OCI-LY7 (cell line): ENCODE measurements at regions not wholly inside any gene's neighbourhood (a gene's known extent, or its start where the extent isn't known, plus 50 kb on each side); places are given as distances from the start of the nearest gene placed in this dataset.

ENCODE experiments used
- BruUV-seq: library from RNA; stranded (reverse); fragments of 400-500 nt; replicated peaks from 2 replicates; lab custom pipeline; 2021; lab: Mats Ljungman, UMichigan
- CTCF ChIA-PET: fragments of 300-600 bp; sonication (Branson Sonifier 250); formaldehyde crosslinking; loops from one replicate; lab custom pipeline; 2022; ENCODE audit warnings: antibody characterized with exemption; ENCODE audit not compliant: unreplicated experiment; lab: Charles Lee
- POLR2A ChIA-PET: fragments of 300-600 bp; sonication (Branson Sonifier 250); formaldehyde crosslinking; loops from one replicate; lab custom pipeline; 2022; ENCODE audit warnings: antibody characterized with exemption; lab: Charles Lee
- DNase-seq: peaks from one replicate; pipeline ENCODE4 v3.0.0-alpha.2; 2015; ENCODE audit warnings: low spot score
- H2AFZ ChIP-seq: fragments of 200-600 bp; sonication (generic), shearing (Covaris generic); 2 replicates; pipeline ENCODE4 v1.6.1; 2014; ENCODE audit warnings: mild to moderate bottlenecking, antibody characterized with exemption, low read length, moderate library complexity
- H3K27ac ChIP-seq: fragments of 200-600 bp; sonication (generic); 2 replicates; pipeline ENCODE4 v1.5.1; 2014; ENCODE audit warnings: mixed run types, low read depth, mild to moderate bottlenecking, moderate library complexity, low read length, inconsistent platforms; ENCODE audit not compliant: poor library complexity, severe bottlenecking
- H3K36me3 ChIP-seq: fragments of 200-600 bp; sonication (generic); 2 replicates; pipeline ENCODE4 v1.6.1; 2014; ENCODE audit warnings: mild to moderate bottlenecking, antibody characterized with exemption, low read length, moderate library complexity, mixed read lengths; ENCODE audit not compliant: insufficient read depth
- H3K4me1 ChIP-seq: fragments of 200-600 bp; sonication (generic); 2 replicates; pipeline ENCODE4 v1.5.1; 2014; ENCODE audit warnings: mild to moderate bottlenecking, low read length; ENCODE audit not compliant: insufficient read depth, poor library complexity, severe bottlenecking
- H3K4me2 ChIP-seq: fragments of 200-600 bp; sonication (generic); 2 replicates; pipeline ENCODE4 v1.6.1; 2014; ENCODE audit warnings: mild to moderate bottlenecking, low read length
- H3K4me3 ChIP-seq: fragments of 200-600 bp; sonication (generic); 2 replicates; pipeline ENCODE4 v1.5.1; 2014; ENCODE audit warnings: mild to moderate bottlenecking, low read depth, low read length; ENCODE audit not compliant: poor library complexity, severe bottlenecking
- H3K79me2 ChIP-seq: fragments of 200-600 bp; sonication (generic); 2 replicates; pipeline ENCODE4 v1.6.1; 2016; ENCODE audit warnings: low read depth, mild to moderate bottlenecking, low read length, moderate library complexity, mixed read lengths; ENCODE audit not compliant: insufficient read depth
- H3K9me2 ChIP-seq: fragments of 200-600 bp; sonication (generic); 2 replicates; pipeline ENCODE4 v1.6.1; 2016; ENCODE audit warnings: mild to moderate bottlenecking, low read length, mixed read lengths; ENCODE audit not compliant: insufficient read depth
- H3K9me3 ChIP-seq: fragments of 200-600 bp; sonication (generic); 2 replicates; pipeline ENCODE4 v1.6.1; 2014; ENCODE audit warnings: mild to moderate bottlenecking, mixed run types, low read length, mixed read lengths
- H4K20me1 ChIP-seq: fragments of 200-600 bp; sonication (generic); 2 replicates; pipeline ENCODE4 v1.6.1; 2014; ENCODE audit warnings: mild to moderate bottlenecking, antibody characterized with exemption, low read length, moderate library complexity, mixed read lengths; ENCODE audit not compliant: insufficient read depth
- EZH2phosphoT487 ChIP-seq: fragments of 200-600 bp; sonication (generic); IDR thresholded peaks from 2 replicates; pipeline ENCODE4 v1.6.1; 2018; ENCODE audit warnings: low read depth, borderline replicate concordance, mild to moderate bottlenecking, mixed run types, antibody characterized with exemption, low read length, moderate library complexity, mixed read lengths
- intact Hi-C: fragments of 100-400 bp; cut with micrococcal nuclease; formaldehyde crosslinking; loops from one replicate; pipeline ENCODE4 v1.10.0; 2022; ENCODE audit not compliant: unreplicated experiment
- TF ChIP-seq, protein P1 (sequence below): fragments of 200-600 bp; sonication (generic); conservative IDR thresholded peaks from 2 replicates; pipeline ENCODE4 v1.5.1; 2014; ENCODE audit warnings: mild to moderate bottlenecking, antibody characterized with exemption, low read length, moderate library complexity, mixed read lengths

DNA sequence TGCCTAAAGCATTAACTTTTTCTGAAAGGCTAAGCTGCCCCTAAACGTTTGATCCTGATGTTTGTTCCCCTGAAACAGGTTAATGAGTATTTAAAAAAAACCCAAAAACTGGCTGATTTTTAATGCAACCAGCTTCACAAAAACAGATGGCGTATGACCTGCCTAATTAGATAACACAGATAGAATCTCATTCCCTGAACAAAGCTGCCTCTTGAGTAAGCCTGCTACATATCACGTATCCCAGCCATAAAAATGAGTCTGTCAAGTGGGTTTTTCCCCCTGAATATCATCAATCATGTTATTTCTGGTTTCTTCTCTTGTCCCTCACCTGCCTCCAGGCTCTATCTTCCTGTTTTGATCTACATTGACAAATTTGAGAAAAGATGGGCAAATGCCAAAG, 154.2 kb upstream of the FAM9B start:
- H3K9me3 ChIP-seq, result no peaks in the 10 kb centered on the region
- intact Hi-C loops, result no loop called here
- H3K9me2 ChIP-seq, result no peaks in the 10 kb centered on the region
- POLR2A ChIA-PET, result no interaction called here
- H2AFZ ChIP-seq, result no peak overlapping the region
- no peaks in the 10 kb centered on the region for H3K79me2 ChIP-seq
- no peaks in the 10 kb centered on the region for H4K20me1 ChIP-seq
- no TSS peak for BruUV-seq
- no peak overlapping the region for H3K27ac ChIP-seq
- H3K4me2 ChIP-seq, result no peak overlapping the region
- no peak overlapping the region for H3K4me3 ChIP-seq
- no peaks in the 10 kb centered on the region for H3K4me1 ChIP-seq
- CTCF ChIA-PET, result no interaction called here
- DNase-seq, result no peak
- no peak for TF ChIP-seq EZH2phosphoT487
- TF ChIP-seq, protein P1, sequence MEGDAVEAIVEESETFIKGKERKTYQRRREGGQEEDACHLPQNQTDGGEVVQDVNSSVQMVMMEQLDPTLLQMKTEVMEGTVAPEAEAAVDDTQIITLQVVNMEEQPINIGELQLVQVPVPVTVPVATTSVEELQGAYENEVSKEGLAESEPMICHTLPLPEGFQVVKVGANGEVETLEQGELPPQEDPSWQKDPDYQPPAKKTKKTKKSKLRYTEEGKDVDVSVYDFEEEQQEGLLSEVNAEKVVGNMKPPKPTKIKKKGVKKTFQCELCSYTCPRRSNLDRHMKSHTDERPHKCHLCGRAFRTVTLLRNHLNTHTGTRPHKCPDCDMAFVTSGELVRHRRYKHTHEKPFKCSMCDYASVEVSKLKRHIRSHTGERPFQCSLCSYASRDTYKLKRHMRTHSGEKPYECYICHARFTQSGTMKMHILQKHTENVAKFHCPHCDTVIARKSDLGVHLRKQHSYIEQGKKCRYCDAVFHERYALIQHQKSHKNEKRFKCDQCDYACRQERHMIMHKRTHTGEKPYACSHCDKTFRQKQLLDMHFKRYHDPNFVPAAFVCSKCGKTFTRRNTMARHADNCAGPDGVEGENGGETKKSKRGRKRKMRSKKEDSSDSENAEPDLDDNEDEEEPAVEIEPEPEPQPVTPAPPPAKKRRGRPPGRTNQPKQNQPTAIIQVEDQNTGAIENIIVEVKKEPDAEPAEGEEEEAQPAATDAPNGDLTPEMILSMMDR, result no peak
- no peaks in the 10 kb centered on the region for H3K36me3 ChIP-seq

DNA sequence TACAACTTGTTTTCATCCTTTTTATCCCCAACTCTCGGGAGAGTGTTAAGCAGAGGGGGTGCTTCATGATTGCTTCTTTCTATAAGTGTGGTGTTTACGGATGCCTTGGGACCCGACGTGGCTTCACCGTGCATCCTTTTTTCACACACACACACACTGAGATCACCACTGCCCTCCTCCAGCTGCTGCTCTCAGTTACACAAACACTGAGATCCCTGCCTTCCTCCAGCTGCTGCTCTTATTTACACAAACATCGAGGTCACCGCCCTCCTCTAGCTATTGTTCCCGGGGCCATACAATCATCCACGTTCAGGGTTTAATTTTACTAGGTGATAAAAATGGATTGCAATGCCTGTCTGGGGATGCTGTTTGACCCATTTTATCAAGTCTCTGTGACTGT, 155.4 kb upstream of the FAM9B start:
- Histone ChIP-seq H4K20me1 (no peaks in the 10 kb centered on the region), H3K9me2 (no peaks in the 10 kb centered on the region), H3K4me2 (no peak overlapping the region), H3K4me1 (no peaks in the 10 kb centered on the region), H3K27ac (no peak overlapping the region), H3K4me3 (no peak overlapping the region), H3K79me2 (no peaks in the 10 kb centered on the region), H3K9me3 (no peaks in the 10 kb centered on the region), H3K36me3 (no peaks in the 10 kb centered on the region), H2AFZ (no peak overlapping the region)
- CTCF ChIA-PET, result no interaction called here
- BruUV-seq, result no TSS peak
- no peak for DNase-seq
- POLR2A ChIA-PET, result no interaction called here
- intact Hi-C loops, result no loop called here
- TF ChIP-seq EZH2phosphoT487, result no peak
- TF ChIP-seq, protein P1, result no peak

DNA sequence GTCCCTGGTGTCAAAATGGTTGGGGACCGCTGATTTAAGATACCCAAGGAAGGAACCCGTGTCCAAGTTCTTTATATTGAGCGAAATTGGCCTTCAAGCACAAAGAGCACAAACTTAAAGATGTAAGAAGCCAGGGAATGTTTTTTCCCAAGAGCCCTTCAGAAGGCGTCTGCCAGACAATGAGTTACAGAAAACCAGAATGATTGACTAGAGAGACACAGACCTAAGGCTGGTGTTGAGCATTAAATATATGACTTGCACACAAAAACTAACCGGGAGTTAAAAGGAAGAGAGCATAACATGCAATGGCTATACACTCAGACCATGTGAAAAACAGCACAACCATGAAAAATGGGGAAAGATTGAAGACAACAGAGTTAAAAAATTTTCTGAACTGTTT, 157.5 kb upstream of the FAM9B start:
- CTCF ChIA-PET, result no interaction called here
- intact Hi-C loops, result no loop called here
- TF ChIP-seq, protein P1, result no peak
- TF ChIP-seq EZH2phosphoT487, result no peak

More for the DNA sequence above, 157.5 kb upstream of the FAM9B start:
- Histone ChIP-seq H2AFZ (no peak overlapping the region), H3K27ac (no peak overlapping the region), H3K36me3 (no peaks in the 10 kb centered on the region), H4K20me1 (no peaks in the 10 kb centered on the region), H3K9me2 (no peaks in the 10 kb centered on the region), H3K79me2 (no peaks in the 10 kb centered on the region), H3K9me3 (no peaks in the 10 kb centered on the region), H3K4me3 (no peak overlapping the region), H3K4me1 (no peaks in the 10 kb centered on the region), H3K4me2 (no peak overlapping the region)
- no TSS peak for BruUV-seq
- POLR2A ChIA-PET, result no interaction called here
- no peak for DNase-seq
